Adrenal gland (tissue), 9 donors: ENCODE measurements at regions not wholly inside any gene's neighbourhood (a gene's known extent, or its start where the extent isn't known, plus 50 kb on each side); places are given as distances from the start of the nearest gene placed in this dataset.

Experiments
- DNase-seq, 7 donors: peaks; one replicate each; pipeline ENCODE4 v3.0.0-alpha.2; 2019 to 2020
- H3K27ac ChIP-seq, 5 donors: fragments of 200-600 bp; sonication (generic) in 4 of 5; 1 replicate in 3 of 5; 2 replicates in 2 of 5; pipeline versions ENCODE4 v1.5.1 to v1.8.0; 2016 to 2020; ENCODE audit warnings: mild to moderate bottlenecking in 1 of 5
- H3K27me3 ChIP-seq: fragments of 200-600 bp; 2 replicates; pipeline ENCODE4 v1.8.0; 2021
- H3K36me3 ChIP-seq, 2 donors: fragments of 200-600 bp; replicated peaks in 1 of 2; 1 replicate in 1 of 2; 2 replicates in 1 of 2; pipeline versions ENCODE4 v1.5.1 to v1.8.0; 2018 to 2022
- H3K4me1 ChIP-seq, 2 donors: fragments of 200-600 bp; replicated peaks in 1 of 2; 1 replicate in 1 of 2; 2 replicates in 1 of 2; pipeline versions ENCODE4 v1.5.1 to v1.8.0; 2018 to 2021
- H3K4me3 ChIP-seq, 4 donors: fragments of 200-600 bp; sonication (generic) in 3 of 4; one replicate each; pipeline ENCODE4 v1.5.1; 2016 to 2018
- H3K9me3 ChIP-seq, 3 donors: fragments of 200-600 bp; sonication (generic) in 1 of 3; replicated peaks in 1 of 3; 1 replicate in 2 of 3; 2 replicates in 1 of 3; pipeline versions ENCODE4 v1.5.1 to v1.8.0; 2016 to 2021
- POLR2A ChIP-seq, 2 donors: fragments of 450-650 bp; IDR thresholded peaks; one replicate each; pipeline ENCODE4 v1.6.1; 2017; ENCODE audit warnings: antibody characterized with exemption in 2 of 2, mild to moderate bottlenecking in 2 of 2, moderate library complexity in 1 of 2
- WGBS, 4 donors: extraction: QIAGEN DNeasy Blood & Tissue Kit in 2 of 4; methylation state at CpG; one replicate each; pipeline versions ENCODE4 v1.1.5 to v1.1.7; 2013 to 2017; 5-methylcytosine and 5-hydroxymethylcytosine counted together
- intact Hi-C, 2 donors: fragments of 100-400 bp; cut with DNase I; formaldehyde crosslinking; loops; one replicate each; pipeline versions ENCODE4 v1.14.1 to v1.15.0; 2022 to 2023
- TF ChIP-seq, protein P1 (sequence below), 6 experiments: fragments of 450-650 bp in 4 of 6; fragments of 200-600 bp in 2 of 6; sonication (generic) in 1 of 6; IDR thresholded peaks; 1 replicate in 5 of 6; 2 replicates in 1 of 6; pipeline versions ENCODE4 v1.5.1 to v1.8.0; 2016 to 2021; ENCODE audit warnings: antibody characterized with exemption in 6 of 6, mild to moderate bottlenecking in 2 of 6, moderate library complexity in 1 of 6
- donor health status: healthy with polysubstance abuse.
- donor health status: Bipolar disorder and iron deficiency.
- donor health status: DM: yes; HTN: yes; CAD: no.
- donor health status: DM: no; HTN: no; CAD: no.
- donor health status: DM: no; HTN: no; CAD: no.

DNA sequence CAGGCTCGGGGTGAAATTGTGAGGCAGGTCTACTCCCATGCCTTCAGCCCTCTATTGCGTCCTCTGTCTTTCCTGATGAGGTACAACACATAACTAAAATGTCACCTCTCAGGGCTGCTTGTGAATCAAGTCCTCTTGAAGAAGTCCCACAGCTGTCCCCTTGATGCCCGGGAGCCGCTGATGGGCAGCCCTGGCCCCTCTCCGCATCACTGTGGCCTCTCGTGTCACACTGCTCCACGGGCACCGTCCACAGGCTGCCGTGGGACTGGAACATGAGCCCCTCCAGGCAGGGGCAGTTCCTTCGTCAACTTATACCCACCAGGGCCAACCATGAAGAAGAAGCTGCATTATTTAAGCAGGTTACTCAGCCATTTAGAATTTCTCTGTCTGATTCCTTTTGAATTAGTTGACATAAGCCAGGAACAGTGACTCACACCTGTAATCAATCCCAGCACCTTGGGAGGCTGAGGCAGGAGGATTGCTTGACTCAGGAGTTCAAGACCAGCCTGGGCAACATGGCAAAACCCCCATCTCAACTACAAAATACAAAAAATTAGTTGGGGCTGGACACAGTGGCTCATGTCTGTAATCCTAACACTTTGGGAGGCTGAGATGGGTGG is 58.5 kb upstream of the UBE3C start:
- Histone ChIP-seq H3K27me3 (peaks cover 24% of the 10 kb centered on the region), H3K36me3 (no peaks in the 10 kb centered on the region), H3K4me1 (no peaks in the 10 kb centered on the region), H3K9me3 (no peaks in the 10 kb centered on the region), H3K27ac (no peak overlapping the region), H3K4me3 (no peak overlapping the region)
- intact Hi-C loops = no loop called here
- peak in 1 of 7 donors; percentile 21 for DNase-seq
- WGBS, 4 donors = 84 to 88% (median 87%) methylated on average over 7 to 10 of the region's 10 CpGs
- no peak for TF ChIP-seq POLR2A (IDR thresholded peaks at IDR 0.05)
- TF ChIP-seq, protein P1, sequence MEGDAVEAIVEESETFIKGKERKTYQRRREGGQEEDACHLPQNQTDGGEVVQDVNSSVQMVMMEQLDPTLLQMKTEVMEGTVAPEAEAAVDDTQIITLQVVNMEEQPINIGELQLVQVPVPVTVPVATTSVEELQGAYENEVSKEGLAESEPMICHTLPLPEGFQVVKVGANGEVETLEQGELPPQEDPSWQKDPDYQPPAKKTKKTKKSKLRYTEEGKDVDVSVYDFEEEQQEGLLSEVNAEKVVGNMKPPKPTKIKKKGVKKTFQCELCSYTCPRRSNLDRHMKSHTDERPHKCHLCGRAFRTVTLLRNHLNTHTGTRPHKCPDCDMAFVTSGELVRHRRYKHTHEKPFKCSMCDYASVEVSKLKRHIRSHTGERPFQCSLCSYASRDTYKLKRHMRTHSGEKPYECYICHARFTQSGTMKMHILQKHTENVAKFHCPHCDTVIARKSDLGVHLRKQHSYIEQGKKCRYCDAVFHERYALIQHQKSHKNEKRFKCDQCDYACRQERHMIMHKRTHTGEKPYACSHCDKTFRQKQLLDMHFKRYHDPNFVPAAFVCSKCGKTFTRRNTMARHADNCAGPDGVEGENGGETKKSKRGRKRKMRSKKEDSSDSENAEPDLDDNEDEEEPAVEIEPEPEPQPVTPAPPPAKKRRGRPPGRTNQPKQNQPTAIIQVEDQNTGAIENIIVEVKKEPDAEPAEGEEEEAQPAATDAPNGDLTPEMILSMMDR (IDR thresholded peaks at IDR 0.05) = no peak

DNA sequence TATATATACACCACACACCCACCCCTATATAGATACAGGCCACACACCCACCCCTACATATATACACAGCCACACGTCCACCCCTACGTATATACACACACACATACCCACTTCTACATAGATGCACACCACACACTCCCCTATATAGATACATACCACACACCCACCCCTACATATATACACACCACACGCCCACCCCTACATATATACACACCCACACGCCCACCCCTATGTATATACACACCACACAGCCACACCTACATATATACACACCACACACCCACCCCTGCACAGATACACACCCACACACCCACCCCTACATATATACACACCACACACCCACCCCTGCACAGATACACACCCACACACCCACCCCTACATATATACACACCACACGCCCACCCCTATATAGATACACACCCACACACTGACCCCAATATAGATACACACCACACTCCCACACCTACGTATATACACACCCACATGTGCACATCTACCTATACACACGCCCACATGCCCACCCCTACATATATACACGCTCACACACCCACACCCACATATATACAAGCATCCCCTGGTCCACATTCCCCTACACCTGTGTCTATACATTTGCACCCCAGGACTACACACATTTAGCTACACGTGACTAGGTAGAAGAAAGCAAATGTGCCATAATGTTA is 52.1 kb upstream of the UBE3C start:
- Histone ChIP-seq H3K27ac (no peak overlapping the region), H3K9me3 (no peaks in the 10 kb centered on the region), H3K36me3 (no peaks in the 10 kb centered on the region), H3K27me3 (peaks cover 13% of the 10 kb centered on the region), H3K4me3 (no peak overlapping the region), H3K4me1 (no peaks in the 10 kb centered on the region)
- TF ChIP-seq POLR2A (IDR thresholded peaks at IDR 0.05) = no peak
- TF ChIP-seq, protein P1 (IDR thresholded peaks at IDR 0.05) = no peak
- DNase-seq = peak in 1 of 7 donors; percentile 2
- intact Hi-C loops = no loop called here
- whole genome bisulfite sequencing, 4 donors = 68 to 80% (median 76%) methylated on average over 9 of the region's 9 CpGs

DNA sequence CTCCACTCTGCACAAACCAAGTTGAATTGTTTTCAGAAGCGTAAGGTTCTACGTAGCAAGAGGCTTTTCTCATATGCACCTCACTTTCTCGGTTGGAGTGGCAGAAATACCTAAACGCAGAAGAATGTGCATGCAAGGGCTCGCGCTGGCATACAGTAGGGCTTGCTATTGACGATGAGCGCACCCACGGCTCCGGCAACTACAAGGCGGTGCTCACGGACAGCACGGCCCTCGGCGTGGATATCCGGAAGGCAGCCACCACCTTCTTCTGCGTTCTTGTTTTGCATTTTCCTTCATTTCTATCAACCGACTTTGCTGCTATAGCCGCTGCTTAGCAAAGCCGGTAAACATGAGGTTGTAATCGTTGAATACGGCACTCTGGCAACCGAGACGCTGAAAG is 51.1 kb upstream of the UBE3C start:
- TF ChIP-seq, protein P1 (IDR thresholded peaks at IDR 0.05) = no peak
- no peak for TF ChIP-seq POLR2A (IDR thresholded peaks at IDR 0.05)
- Histone ChIP-seq H3K4me3 (no peak overlapping the region), H3K4me1 (no peaks in the 10 kb centered on the region), H3K9me3 (no peaks in the 10 kb centered on the region), H3K27me3 (peaks cover 12% of the 10 kb centered on the region), H3K36me3 (no peaks in the 10 kb centered on the region), H3K27ac (no peak overlapping the region)
- peak in 1 of 7 donors; percentile 20 for DNase-seq
- intact Hi-C loops = no loop called here
- WGBS, 4 donors = 86 to 91% (median 90%) methylated on average over 24 of the region's 24 CpGs

DNA sequence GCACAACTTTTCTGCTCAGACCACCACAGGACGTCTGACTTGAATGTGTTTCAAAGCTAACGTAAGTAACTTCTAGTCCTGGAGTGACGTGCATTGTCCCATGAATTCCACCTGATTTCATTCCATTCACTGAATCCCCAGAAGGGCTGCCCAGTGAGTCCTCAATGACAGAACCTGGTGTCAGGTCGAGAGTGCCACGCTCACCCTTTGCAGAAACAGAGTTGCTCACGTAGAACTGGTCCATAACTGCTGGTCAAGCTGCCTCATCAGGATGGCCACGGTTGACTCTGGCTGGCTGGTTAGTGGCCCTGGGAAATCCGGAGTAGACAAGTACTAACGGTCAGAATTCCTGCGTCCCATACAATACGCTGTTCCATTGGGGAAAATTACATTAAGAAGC is 50.6 kb upstream of the UBE3C start:
- WGBS, 4 donors = 82 to 84% (median 82%) methylated on average over 8 to 11 of the region's 11 CpGs
- H3K9me3 ChIP-seq = no peaks in the 10 kb centered on the region

More for the DNA sequence above, 50.6 kb upstream of the UBE3C start:
- intact Hi-C loops = no loop called here
- DNase-seq = peak in 1 of 7 donors; percentile 2
- Histone ChIP-seq H3K27ac (no peak overlapping the region), H3K36me3 (no peaks in the 10 kb centered on the region), H3K27me3 (peaks cover 12% of the 10 kb centered on the region), H3K4me3 (no peak overlapping the region), H3K4me1 (no peaks in the 10 kb centered on the region)
- TF ChIP-seq, protein P1 (IDR thresholded peaks at IDR 0.05) = no peak
- TF ChIP-seq POLR2A (IDR thresholded peaks at IDR 0.05) = no peak
